MM.1S (cell line): ENCODE measurements at regions not wholly inside any gene's neighbourhood (a gene's known extent, or its start where the extent isn't known, plus 50 kb on each side); places are given as distances from the start of the nearest gene placed in this dataset.
A peak's percentile ranks its signal among the peaks of the same experiment; 100 is the strongest.
"Not testable (repeated sequence)": the region's sequence is repeated elsewhere in the genome, so short reads cannot be mapped to it uniquely, and the experiment has no call there.

Experiments
- DNase-seq: peaks from one replicate; pipeline ENCODE4 v3.0.0-alpha.2; 2015
- H2AFZ ChIP-seq: fragments of 300-600 bp; sonication (generic); 2 replicates; pipeline ENCODE4 v1.6.0; 2016; ENCODE audit warnings: antibody characterized with exemption, low read length
- H3F3A ChIP-seq: fragments of 300-600 bp; sonication (generic); 2 replicates; pipeline ENCODE4 v1.6.1; 2016; ENCODE audit warnings: mild to moderate bottlenecking, antibody characterized with exemption, low read length, moderate library complexity, mixed read lengths; ENCODE audit not compliant: insufficient read depth
- H3K27ac ChIP-seq: fragments of 300-600 bp; sonication (generic); 2 replicates; pipeline ENCODE4 v1.5.1; 2016; ENCODE audit warnings: mild to moderate bottlenecking, low read length
- H3K27me3 ChIP-seq: fragments of 300-600 bp; sonication (generic); replicated peaks from 2 replicates; pipeline ENCODE4 v1.6.0; 2016; ENCODE audit warnings: low read length; ENCODE audit not compliant: insufficient read depth
- H3K36me3 ChIP-seq: fragments of 300-600 bp; sonication (generic); replicated peaks from 2 replicates; pipeline ENCODE4 v1.6.1; 2016; ENCODE audit warnings: mild to moderate bottlenecking, low read length, mixed read lengths; ENCODE audit not compliant: insufficient read depth
- H3K4me1 ChIP-seq: fragments of 300-600 bp; sonication (generic); 2 replicates; pipeline ENCODE4 v1.6.1; 2016; ENCODE audit warnings: low read length, mixed read lengths
- H3K4me2 ChIP-seq: fragments of 300-600 bp; sonication (generic); 2 replicates; pipeline ENCODE4 v1.6.0; 2016; ENCODE audit warnings: low read depth, low read length
- H3K4me3 ChIP-seq: fragments of 300-600 bp; sonication (generic); 2 replicates; pipeline ENCODE4 v1.5.1; 2016; ENCODE audit warnings: low read length, mixed read lengths
- H3K79me2 ChIP-seq: fragments of 300-600 bp; sonication (generic); 2 replicates; pipeline ENCODE4 v1.6.1; 2016; ENCODE audit warnings: mixed run types, low read length, mixed read lengths
- H3K9ac ChIP-seq: fragments of 300-600 bp; sonication (generic); 2 replicates; pipeline ENCODE4 v1.6.1; 2016; ENCODE audit warnings: low read length, mixed read lengths
- H3K9me2 ChIP-seq: fragments of 300-600 bp; sonication (generic); replicated peaks from 2 replicates; pipeline ENCODE4 v1.6.1; 2016; ENCODE audit warnings: mild to moderate bottlenecking, low read length, mixed read lengths; ENCODE audit not compliant: insufficient read depth
- H3K9me3 ChIP-seq: fragments of 300-600 bp; sonication (generic); replicated peaks from 2 replicates; pipeline ENCODE4 v1.6.1; 2016; ENCODE audit warnings: mild to moderate bottlenecking, low read length, mixed read lengths; ENCODE audit not compliant: insufficient read depth
- H4K20me1 ChIP-seq: fragments of 300-600 bp; sonication (generic); 2 replicates; pipeline ENCODE4 v1.6.1; 2016; ENCODE audit warnings: mild to moderate bottlenecking, low read length, moderate library complexity, mixed read lengths; ENCODE audit not compliant: insufficient read depth
- EZH2 ChIP-seq: fragments of 300-600 bp; sonication (generic); optimal IDR thresholded peaks from 2 replicates; pipeline ENCODE3; 2017; ENCODE audit warnings: low read depth, mild to moderate bottlenecking, antibody characterized with exemption, low read length, mixed read lengths
- EZH2phosphoT487 ChIP-seq: fragments of 300-600 bp; sonication (generic); IDR thresholded peaks from 2 replicates; pipeline ENCODE4 v1.6.1; 2018; ENCODE audit warnings: antibody characterized with exemption, low read length
- TF ChIP-seq, protein P1 (sequence below): fragments of 300-600 bp; sonication (generic); IDR thresholded peaks from 2 replicates; pipeline ENCODE4 v1.5.1; 2016; ENCODE audit warnings: antibody characterized with exemption, low read length, mixed read lengths

DNA sequence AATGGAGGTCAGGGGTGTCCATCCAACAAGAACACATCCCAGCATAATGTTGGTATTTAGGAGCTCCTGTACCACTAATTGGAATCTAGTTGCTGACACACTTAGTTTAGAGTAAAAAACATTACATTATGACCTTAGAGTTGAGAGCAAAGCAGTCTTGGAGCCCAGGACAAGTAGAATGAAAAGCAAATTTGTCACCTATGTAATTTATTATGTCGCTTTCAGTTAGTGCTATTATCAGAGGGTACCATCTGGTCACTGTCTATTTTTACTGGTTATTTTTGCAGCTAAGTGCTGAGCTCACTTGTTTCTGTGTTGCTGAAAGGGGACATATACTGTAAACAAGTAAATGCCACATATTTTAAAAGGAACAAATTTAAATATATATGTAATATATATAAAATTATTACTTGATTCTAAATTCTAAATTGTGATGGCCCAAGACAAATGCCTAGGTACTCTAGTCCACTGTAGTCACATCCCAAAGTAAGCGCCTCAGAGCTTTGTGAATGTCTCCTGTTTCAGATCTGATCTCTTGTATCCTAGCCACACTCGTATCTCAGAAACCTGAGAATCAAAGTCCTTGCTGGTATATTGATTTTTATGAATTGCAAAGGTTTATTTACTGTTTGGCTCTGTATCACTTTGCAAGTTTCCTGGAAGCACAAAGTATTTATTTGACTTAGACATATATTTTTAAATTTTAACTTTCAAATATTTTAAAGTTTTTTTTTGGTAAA is 148.6 kb upstream of the MAN1A1 start:
- H2AFZ ChIP-seq, result 0 out of 2 replicates have a peak overlapping the region, but pooled peaks have one; percentile 13
- peaks cover 78% of the 10 kb centered on the region for H3K4me1 ChIP-seq
- peak; percentile 76 for DNase-seq
- no peaks in the 10 kb centered on the region for H3K79me2 ChIP-seq
- no peaks in the 10 kb centered on the region for H4K20me1 ChIP-seq
- H3K27me3 ChIP-seq, result no peaks in the 10 kb centered on the region
- H3F3A ChIP-seq, result peaks cover 20% of the 10 kb centered on the region
- H3K4me3 ChIP-seq, result peak overlapping the region; percentile 4; the same call in 1 of the 2 replicates
- no peaks in the 10 kb centered on the region for H3K36me3 ChIP-seq
- TF ChIP-seq EZH2 (no peak), EZH2phosphoT487 (no peak)
- TF ChIP-seq, protein P1, sequence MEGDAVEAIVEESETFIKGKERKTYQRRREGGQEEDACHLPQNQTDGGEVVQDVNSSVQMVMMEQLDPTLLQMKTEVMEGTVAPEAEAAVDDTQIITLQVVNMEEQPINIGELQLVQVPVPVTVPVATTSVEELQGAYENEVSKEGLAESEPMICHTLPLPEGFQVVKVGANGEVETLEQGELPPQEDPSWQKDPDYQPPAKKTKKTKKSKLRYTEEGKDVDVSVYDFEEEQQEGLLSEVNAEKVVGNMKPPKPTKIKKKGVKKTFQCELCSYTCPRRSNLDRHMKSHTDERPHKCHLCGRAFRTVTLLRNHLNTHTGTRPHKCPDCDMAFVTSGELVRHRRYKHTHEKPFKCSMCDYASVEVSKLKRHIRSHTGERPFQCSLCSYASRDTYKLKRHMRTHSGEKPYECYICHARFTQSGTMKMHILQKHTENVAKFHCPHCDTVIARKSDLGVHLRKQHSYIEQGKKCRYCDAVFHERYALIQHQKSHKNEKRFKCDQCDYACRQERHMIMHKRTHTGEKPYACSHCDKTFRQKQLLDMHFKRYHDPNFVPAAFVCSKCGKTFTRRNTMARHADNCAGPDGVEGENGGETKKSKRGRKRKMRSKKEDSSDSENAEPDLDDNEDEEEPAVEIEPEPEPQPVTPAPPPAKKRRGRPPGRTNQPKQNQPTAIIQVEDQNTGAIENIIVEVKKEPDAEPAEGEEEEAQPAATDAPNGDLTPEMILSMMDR, result no peak
- no peaks in the 10 kb centered on the region for H3K9me2 ChIP-seq
- peak overlapping the region; percentile 81 for H3K27ac ChIP-seq
- no peaks in the 10 kb centered on the region for H3K9me3 ChIP-seq
- H3K9ac ChIP-seq, result peak overlapping the region; percentile 38
- H3K4me2 ChIP-seq, result peak overlapping the region; percentile 39

DNA sequence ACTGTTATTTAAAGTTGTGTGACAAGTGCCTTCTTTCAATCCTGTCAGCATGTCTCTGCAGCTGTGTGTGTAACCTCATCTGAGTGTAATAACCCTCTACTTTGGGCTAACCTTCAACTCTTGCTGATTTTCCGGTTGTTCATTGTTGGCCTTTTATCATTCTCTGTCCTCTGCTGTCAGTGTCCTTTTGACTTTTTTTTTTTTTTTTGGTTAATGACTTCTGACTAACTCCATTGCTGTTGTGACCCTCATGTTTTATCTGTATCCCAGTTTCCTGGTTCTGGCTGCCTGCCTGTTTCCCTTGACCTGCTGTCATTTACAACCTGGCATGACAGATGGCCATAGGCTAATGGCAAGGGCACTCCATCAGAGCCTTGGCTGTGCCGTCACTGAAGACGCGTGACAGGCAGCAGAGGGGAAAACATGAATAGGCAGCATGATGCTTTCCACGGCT is 145.7 kb upstream of the MAN1A1 start:
- TF ChIP-seq EZH2, result no peak
- TF ChIP-seq EZH2phosphoT487, result no peak
- TF ChIP-seq, protein P1, result no peak
- Histone ChIP-seq H3K9me2 (no peaks in the 10 kb centered on the region), H2AFZ (no peak overlapping the region), H3K79me2 (no peaks in the 10 kb centered on the region), H3K27me3 (no peaks in the 10 kb centered on the region), H4K20me1 (no peaks in the 10 kb centered on the region), H3K36me3 (no peaks in the 10 kb centered on the region), H3F3A (peaks cover 7% of the 10 kb centered on the region), H3K4me1 (peaks cover 52% of the 10 kb centered on the region), H3K4me2 (no peak overlapping the region), H3K27ac (no peak overlapping the region), H3K9me3 (no peaks in the 10 kb centered on the region), H3K9ac (no peak overlapping the region), H3K4me3 (no peak overlapping the region)
- no peak for DNase-seq

- Histone ChIP-seq H3K27me3 (no peaks in the 10 kb centered on the region), H3K4me3 (no peak overlapping the region), H3K36me3 (no peaks in the 10 kb centered on the region), H3K4me2 (no peak overlapping the region), H3K79me2 (no peaks in the 10 kb centered on the region), H3K9ac (no peak overlapping the region), H2AFZ (no peak overlapping the region), H3K9me2 (no peaks in the 10 kb centered on the region), H3K9me3 (no peaks in the 10 kb centered on the region), H3K4me1 (peaks cover 43% of the 10 kb centered on the region), H3K27ac (no peak overlapping the region), H3F3A (peaks cover 7% of the 10 kb centered on the region), H4K20me1 (no peaks in the 10 kb centered on the region)
- DNase-seq, result no peak
- TF ChIP-seq EZH2 (no peak), EZH2phosphoT487 (no peak)
- TF ChIP-seq, protein P1, result no peak
These were observed 144.4 kb upstream of the MAN1A1 start for GRCh38 chr6:119493980-119494379.

- H4K20me1 ChIP-seq, H3K4me3 ChIP-seq, H3K27ac ChIP-seq, H3K79me2 ChIP-seq, H3K27me3 ChIP-seq, H3K4me2 ChIP-seq, H2AFZ ChIP-seq, DNase-seq, H3K9ac ChIP-seq, H3K9me3 ChIP-seq, H3K36me3 ChIP-seq, H3F3A ChIP-seq, H3K9me2 ChIP-seq: not testable (repeated sequence)
- peaks cover 22% of the 10 kb centered on the region for H3K4me1 ChIP-seq
These were observed 141.6 kb upstream of the MAN1A1 start for GRCh38 chr6:119491112-119491511.

DNA sequence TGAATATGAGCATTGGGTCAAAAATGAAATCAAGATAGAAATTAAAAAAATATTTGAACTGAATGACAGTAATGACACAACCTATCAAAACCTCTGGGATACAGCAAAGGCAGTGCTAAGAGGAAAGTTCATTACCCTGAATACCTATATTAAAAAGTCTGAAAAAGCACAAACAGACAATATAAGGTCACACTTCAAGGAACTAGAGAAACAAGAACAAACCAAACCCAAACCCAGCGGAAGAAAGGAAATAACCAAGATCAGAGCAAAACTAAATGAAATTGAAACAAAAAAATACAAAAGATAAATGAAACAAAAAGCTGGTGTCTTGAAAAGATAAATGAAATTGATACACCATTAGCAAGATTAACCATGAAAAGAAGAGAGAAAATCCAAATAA is 140.5 kb upstream of the MAN1A1 start:
- H3F3A ChIP-seq, H3K79me2 ChIP-seq, H3K27me3 ChIP-seq, H3K9me2 ChIP-seq, H3K9ac ChIP-seq, H2AFZ ChIP-seq, H3K36me3 ChIP-seq, H3K9me3 ChIP-seq, H3K4me3 ChIP-seq, H4K20me1 ChIP-seq: not testable (repeated sequence)
- H3K4me2 ChIP-seq, result peak overlapping the region; percentile 27; the same call in 1 of the 2 replicates
- H3K27ac ChIP-seq, result peak overlapping the region; percentile 2; the same call in 1 of the 2 replicates
- peaks cover 13% of the 10 kb centered on the region for H3K4me1 ChIP-seq
- DNase-seq, result peak; percentile 29
